ENCODE measurements at regions not wholly inside any gene's neighbourhood (a gene's known extent, or its start where the extent isn't known, plus 50 kb on each side); places are given as distances from the start of the nearest gene placed in this dataset.

- Histone ChIP-seq H3K9ac (ENCODE audit: control insufficient read depth, extremely low read depth, insufficient read depth, low read length) (no peak overlapping the region), H3K27me3 (ENCODE audit: control insufficient read depth, extremely low read depth, insufficient read depth, low read length) (no peaks in the 10 kb centered on the region), H4K20me1 (ENCODE audit: control insufficient read depth, extremely low read depth, insufficient read depth, low read length) (no peaks in the 10 kb centered on the region), H3K79me2 (ENCODE audit: control insufficient read depth, insufficient read depth, low read length) (no peaks in the 10 kb centered on the region), H2AFZ (ENCODE audit: control insufficient read depth, low read length) (no peak overlapping the region), H3K4me3 (ENCODE audit: control insufficient read depth in 2 of 3, extremely low read depth in 1 of 3, insufficient read depth in 2 of 3, low read depth in 1 of 3, low read length in 3 of 3) (no peak overlapping the region), H3K4me1 (ENCODE audit: control insufficient read depth, extremely low read depth, insufficient read depth, low read length) (no peaks in the 10 kb centered on the region), H3K9me3 (ENCODE audit: control insufficient read depth, low read depth, low read length) (no peaks in the 10 kb centered on the region), H3K9me1 (ENCODE audit: control insufficient read depth, extremely low read depth, insufficient read depth, low read length) (no peaks in the 10 kb centered on the region), H3K36me3 (ENCODE audit: control insufficient read depth in 2 of 2, extremely low read depth in 1 of 2, insufficient read depth in 2 of 2, low read length in 2 of 2) (no peaks in the 10 kb centered on the region), H3K4me2 (ENCODE audit: control insufficient read depth, extremely low read depth, insufficient read depth, low read depth, low read length) (no peak overlapping the region), H3K27ac (ENCODE audit: control insufficient read depth, insufficient read depth, low read length) (no peak overlapping the region)
- FAIRE-seq = no peak
- no peak for TF ChIP-seq CTCF (optimal IDR thresholded peaks at IDR 0.05 in 1 of 3, IDR thresholded peaks at IDR 0.05 in 1 of 3, conservative IDR thresholded peaks at IDR 0.05 in 1 of 3; ENCODE audit: extremely low read depth in 1 of 3, insufficient read depth in 2 of 3, low read length in 3 of 3)
- no peak for TF ChIP-seq EZH2 (IDR thresholded peaks at IDR 0.05; ENCODE audit: low read length)
- dilution Hi-C loops (cut with MboI; ENCODE audit: extremely low pct_ligation_motif_present, low sequenced_read_pairs) = no loop called here
- no peak for DNase-seq (ENCODE audit: low read depth, low spot score)
Measured at GRCh38 chr20:12916699-12917098, 92.1 kb upstream of the SPTLC3 start.

GRCh38 chr20:12924126-12924525, 84.6 kb upstream of the SPTLC3 start:
- Histone ChIP-seq H4K20me1 (ENCODE audit: control insufficient read depth, extremely low read depth, insufficient read depth, low read length) (no peaks in the 10 kb centered on the region), H3K27me3 (ENCODE audit: control insufficient read depth, extremely low read depth, insufficient read depth, low read length) (no peaks in the 10 kb centered on the region), H3K9ac (ENCODE audit: control insufficient read depth, extremely low read depth, insufficient read depth, low read length) (no peak overlapping the region), H3K4me1 (ENCODE audit: control insufficient read depth, extremely low read depth, insufficient read depth, low read length) (peaks cover 27% of the 10 kb centered on the region), H3K36me3 (ENCODE audit: control insufficient read depth in 2 of 2, extremely low read depth in 1 of 2, insufficient read depth in 2 of 2, low read length in 2 of 2) (no peaks in the 10 kb centered on the region), H3K27ac (ENCODE audit: control insufficient read depth, insufficient read depth, low read length) (no peak overlapping the region), H2AFZ (ENCODE audit: control insufficient read depth, low read length) (no peak overlapping the region), H3K9me3 (ENCODE audit: control insufficient read depth, low read depth, low read length) (no peaks in the 10 kb centered on the region), H3K4me3 (ENCODE audit: control insufficient read depth in 2 of 3, extremely low read depth in 1 of 3, insufficient read depth in 2 of 3, low read depth in 1 of 3, low read length in 3 of 3) (no peak overlapping the region), H3K9me1 (ENCODE audit: control insufficient read depth, extremely low read depth, insufficient read depth, low read length) (no peaks in the 10 kb centered on the region), H3K79me2 (ENCODE audit: control insufficient read depth, insufficient read depth, low read length) (no peaks in the 10 kb centered on the region), H3K4me2 (ENCODE audit: control insufficient read depth, extremely low read depth, insufficient read depth, low read depth, low read length) (no peak overlapping the region)
- dilution Hi-C loops (cut with MboI; ENCODE audit: extremely low pct_ligation_motif_present, low sequenced_read_pairs) = no loop called here
- no peak for TF ChIP-seq EZH2 (IDR thresholded peaks at IDR 0.05; ENCODE audit: low read length)
- no peak for TF ChIP-seq CTCF (optimal IDR thresholded peaks at IDR 0.05 in 1 of 3, IDR thresholded peaks at IDR 0.05 in 1 of 3, conservative IDR thresholded peaks at IDR 0.05 in 1 of 3; ENCODE audit: extremely low read depth in 1 of 3, insufficient read depth in 2 of 3, low read length in 3 of 3)
- no peak for FAIRE-seq
- no peak for DNase-seq (ENCODE audit: low read depth, low spot score)
